ENCODE measurements at regions not wholly inside any gene's neighbourhood (a gene's known extent, or its start where the extent isn't known, plus 50 kb on each side); places are given as distances from the start of the nearest gene placed in this dataset.
"Not testable (repeated sequence)": the region's sequence is repeated elsewhere in the genome, so short reads cannot be mapped to it uniquely, and the experiment has no call there.

GRCh38 chr2:34234823-34235222 is 635.7 kb upstream of the FAM98A start:
- H3K27ac Mint-ChIP-seq: no peak overlapping the region
- Histone ChIP-seq H3K4me1 (ENCODE audit: insufficient read depth, low read length) (no peaks in the 10 kb centered on the region), H3K4me3 (ENCODE audit: low read length) (no peak overlapping the region), H3K9me3 (ENCODE audit: control insufficient read depth in 1 of 2, insufficient read depth in 1 of 2, low read length in 2 of 2) (peaks cover 0 to 4% of the 10 kb centered on the region in 2 experiments), H3K27ac (ENCODE audit: low read depth in 1 of 2, low read length in 2 of 2) (no peak overlapping the region), H3K27me3 (ENCODE audit: control insufficient read depth in 1 of 2, insufficient read depth in 2 of 2, low read length in 2 of 2) (no peaks in the 10 kb centered on the region), H3K36me3 (ENCODE audit: insufficient read depth, low read length) (no peaks in the 10 kb centered on the region)
- H3K4me1 Mint-ChIP-seq (ENCODE audit: low read depth): no peaks in the 10 kb centered on the region
- no peak for ATAC-seq (ENCODE audit: poor library complexity)
- no peaks in the 10 kb centered on the region for H3K27me3 Mint-ChIP-seq
- no peak overlapping the region for H3K4me3 Mint-ChIP-seq
- H3K36me3 Mint-ChIP-seq (ENCODE audit: low read depth): no peaks in the 10 kb centered on the region
- ChIA-PET CTCF (no interaction called here), POLR2A (no interaction called here)
- peaks cover 7% of the 10 kb centered on the region for H3K9me3 Mint-ChIP-seq
- TF ChIP-seq CTCF (IDR thresholded peaks at IDR 0.05): no peak
- intact Hi-C loops (cut with DNase I, micrococcal nuclease): no loop called here
- DNase-seq: no peak

- no peak overlapping the region for H3K27ac Mint-ChIP-seq
Measured at GRCh38 chr2:34229998-34230397, 630.9 kb upstream of the FAM98A start.

GRCh38 chr2:34215174-34215573 is 616.1 kb upstream of the FAM98A start:
- H3K4me3 Mint-ChIP-seq: no peak overlapping the region
- DNase-seq: no peak
- Histone ChIP-seq H3K9me3 (ENCODE audit: control insufficient read depth in 1 of 2, insufficient read depth in 1 of 2, low read length in 2 of 2) (peaks cover 5 to 10% of the 10 kb centered on the region in 2 experiments), H3K27me3 (ENCODE audit: control insufficient read depth in 1 of 2, insufficient read depth in 2 of 2, low read length in 2 of 2) (no peaks in the 10 kb centered on the region), H3K27ac (ENCODE audit: low read depth in 1 of 2, low read length in 2 of 2) (no peak overlapping the region), H3K4me1 (ENCODE audit: insufficient read depth, low read length) (no peaks in the 10 kb centered on the region), H3K36me3 (ENCODE audit: insufficient read depth, low read length) (no peaks in the 10 kb centered on the region), H3K4me3 (ENCODE audit: low read length) (no peak overlapping the region)
- no peak overlapping the region for H3K27ac Mint-ChIP-seq
- H3K4me1 Mint-ChIP-seq (ENCODE audit: low read depth): no peaks in the 10 kb centered on the region
- intact Hi-C loops (cut with DNase I, micrococcal nuclease): no loop called here
- H3K36me3 Mint-ChIP-seq (ENCODE audit: low read depth): no peaks in the 10 kb centered on the region
- no peak for TF ChIP-seq CTCF (IDR thresholded peaks at IDR 0.05)
- H3K9me3 Mint-ChIP-seq: peaks cover 20% of the 10 kb centered on the region
- no peak for ATAC-seq (ENCODE audit: poor library complexity)
- CTCF ChIA-PET: no interaction called here
- POLR2A ChIA-PET: no interaction called here
- H3K27me3 Mint-ChIP-seq: no peaks in the 10 kb centered on the region

More at GRCh38 chr2:34229998-34230397, 630.9 kb upstream of the FAM98A start:
- H3K4me3 Mint-ChIP-seq: no peak overlapping the region
- Histone ChIP-seq H3K27me3 (ENCODE audit: control insufficient read depth in 1 of 2, insufficient read depth in 2 of 2, low read length in 2 of 2) (no peaks in the 10 kb centered on the region), H3K4me1 (ENCODE audit: insufficient read depth, low read length) (no peaks in the 10 kb centered on the region), H3K4me3 (ENCODE audit: low read length) (no peak overlapping the region), H3K36me3 (ENCODE audit: insufficient read depth, low read length) (no peaks in the 10 kb centered on the region), H3K9me3 (ENCODE audit: control insufficient read depth in 1 of 2, insufficient read depth in 1 of 2, low read length in 2 of 2) (no peaks in the 10 kb centered on the region), H3K27ac (ENCODE audit: low read depth in 1 of 2, low read length in 2 of 2) (no peak overlapping the region)
- no peaks in the 10 kb centered on the region for H3K4me1 Mint-ChIP-seq (ENCODE audit: low read depth)
- no peaks in the 10 kb centered on the region for H3K36me3 Mint-ChIP-seq (ENCODE audit: low read depth)
- DNase-seq (no peak), ATAC-seq (ENCODE audit: poor library complexity) (no peak)
- no peak for TF ChIP-seq CTCF (IDR thresholded peaks at IDR 0.05)
- H3K9me3 Mint-ChIP-seq: peaks cover 2% of the 10 kb centered on the region
- ChIA-PET CTCF (no interaction called here), POLR2A (no interaction called here)
- intact Hi-C loops (cut with DNase I, micrococcal nuclease): no loop called here
- H3K27me3 Mint-ChIP-seq: no peaks in the 10 kb centered on the region

GRCh38 chr2:34210382-34210781 is 611.3 kb upstream of the FAM98A start:
- H3K27me3 Mint-ChIP-seq; H3K4me1 ChIP-seq (ENCODE audit: insufficient read depth, low read length); ATAC-seq (ENCODE audit: poor library complexity); H3K4me3 ChIP-seq (ENCODE audit: low read length); H3K27ac Mint-ChIP-seq; H3K27me3 ChIP-seq (ENCODE audit: control insufficient read depth in 1 of 2, insufficient read depth in 2 of 2, low read length in 2 of 2); POLR2A ChIA-PET; H3K36me3 ChIP-seq (ENCODE audit: insufficient read depth, low read length); H3K27ac ChIP-seq (ENCODE audit: low read depth in 1 of 2, low read length in 2 of 2); H3K4me1 Mint-ChIP-seq (ENCODE audit: low read depth); H3K4me3 Mint-ChIP-seq; H3K36me3 Mint-ChIP-seq (ENCODE audit: low read depth); CTCF ChIA-PET; intact Hi-C loops (cut with DNase I, micrococcal nuclease): not testable (repeated sequence)
- DNase-seq: peak in 1 of 14 experiments; percentile 2
- peaks cover 39% of the 10 kb centered on the region for H3K9me3 Mint-ChIP-seq
- peaks cover 16 to 21% of the 10 kb centered on the region in 2 experiments for H3K9me3 ChIP-seq (ENCODE audit: control insufficient read depth in 1 of 2, insufficient read depth in 1 of 2, low read length in 2 of 2)

All from CD4-positive, alpha-beta T cell (primary cell).